ENCODE measurements at regions not wholly inside any gene's neighbourhood (a gene's known extent, or its start where the extent isn't known, plus 50 kb on each side); places are given as distances from the start of the nearest gene placed in this dataset.

- no peaks in the 10 kb centered on the region for H3K36me3 ChIP-seq (ENCODE audit: insufficient read depth, low read length)
- H3K27me3 ChIP-seq (ENCODE audit: control insufficient read depth in 1 of 2, insufficient read depth in 2 of 2, low read length in 2 of 2) = no peaks in the 10 kb centered on the region
- H3K9ac ChIP-seq (ENCODE audit: low read length) = no peak overlapping the region
- no peak overlapping the region for H3K27ac ChIP-seq (ENCODE audit: low read depth, low read length)
- no peak overlapping the region for H3K4me3 ChIP-seq (ENCODE audit: low read depth in 1 of 2, low read length in 2 of 2)
- H3K4me1 ChIP-seq (ENCODE audit: insufficient read depth, low read length) = no peaks in the 10 kb centered on the region
- no peaks in the 10 kb centered on the region for H3K9me3 ChIP-seq (ENCODE audit: low read length)
These were observed 266.9 kb upstream of the FANCL start for GRCh38 chr2:58508006-58508405.

- H3K27ac ChIP-seq (ENCODE audit: low read depth, low read length) = no peak overlapping the region
- H3K27me3 ChIP-seq (ENCODE audit: control insufficient read depth in 1 of 2, insufficient read depth in 2 of 2, low read length in 2 of 2) = no peaks in the 10 kb centered on the region
- no peak overlapping the region for H3K4me3 ChIP-seq (ENCODE audit: low read depth in 1 of 2, low read length in 2 of 2)
- no peaks in the 10 kb centered on the region for H3K9me3 ChIP-seq (ENCODE audit: low read length)
- no peaks in the 10 kb centered on the region for H3K36me3 ChIP-seq (ENCODE audit: insufficient read depth, low read length)
- H3K4me1 ChIP-seq (ENCODE audit: insufficient read depth, low read length) = no peaks in the 10 kb centered on the region
- no peak overlapping the region for H3K9ac ChIP-seq (ENCODE audit: low read length)
These were observed 262.8 kb upstream of the FANCL start for GRCh38 chr2:58503918-58504317.

- Histone ChIP-seq H3K27ac (ENCODE audit: low read depth, low read length) (no peak overlapping the region), H3K4me3 (ENCODE audit: low read depth in 1 of 2, low read length in 2 of 2) (no peak overlapping the region), H3K27me3 (ENCODE audit: control insufficient read depth in 1 of 2, insufficient read depth in 2 of 2, low read length in 2 of 2) (no peaks in the 10 kb centered on the region), H3K9me3 (ENCODE audit: low read length) (no peaks in the 10 kb centered on the region), H3K9ac (ENCODE audit: low read length) (no peak overlapping the region), H3K36me3 (ENCODE audit: insufficient read depth, low read length) (no peaks in the 10 kb centered on the region), H3K4me1 (ENCODE audit: insufficient read depth, low read length) (no peaks in the 10 kb centered on the region)
These were observed 261.8 kb upstream of the FANCL start for GRCh38 chr2:58502931-58503330.

- H3K27ac ChIP-seq (ENCODE audit: low read depth, low read length) = no peak overlapping the region
- H3K4me3 ChIP-seq (ENCODE audit: low read depth in 1 of 2, low read length in 2 of 2) = no peak overlapping the region
- no peaks in the 10 kb centered on the region for H3K36me3 ChIP-seq (ENCODE audit: insufficient read depth, low read length)
- no peaks in the 10 kb centered on the region for H3K9me3 ChIP-seq (ENCODE audit: low read length)
- H3K4me1 ChIP-seq (ENCODE audit: insufficient read depth, low read length) = no peaks in the 10 kb centered on the region
- no peaks in the 10 kb centered on the region for H3K27me3 ChIP-seq (ENCODE audit: control insufficient read depth in 1 of 2, insufficient read depth in 2 of 2, low read length in 2 of 2)
- H3K9ac ChIP-seq (ENCODE audit: low read length) = no peak overlapping the region
These were observed 260.4 kb upstream of the FANCL start for GRCh38 chr2:58501371-58502160.

- H3K36me3 ChIP-seq (ENCODE audit: insufficient read depth, low read length) = no peaks in the 10 kb centered on the region
- no peak overlapping the region for H3K4me3 ChIP-seq (ENCODE audit: low read depth in 1 of 2, low read length in 2 of 2)
- no peaks in the 10 kb centered on the region for H3K9me3 ChIP-seq (ENCODE audit: low read length)
- H3K9ac ChIP-seq (ENCODE audit: low read length) = no peak overlapping the region
- no peak overlapping the region for H3K27ac ChIP-seq (ENCODE audit: low read depth, low read length)
- H3K4me1 ChIP-seq (ENCODE audit: insufficient read depth, low read length) = no peaks in the 10 kb centered on the region
- H3K27me3 ChIP-seq (ENCODE audit: control insufficient read depth in 1 of 2, insufficient read depth in 2 of 2, low read length in 2 of 2) = no peaks in the 10 kb centered on the region
These were observed 256.0 kb upstream of the FANCL start for GRCh38 chr2:58497168-58497567.

GRCh38 chr2:58495806-58496205 is 254.7 kb upstream of the FANCL start:
- Histone ChIP-seq H3K4me1 (ENCODE audit: insufficient read depth, low read length) (no peaks in the 10 kb centered on the region), H3K27me3 (ENCODE audit: control insufficient read depth in 1 of 2, insufficient read depth in 2 of 2, low read length in 2 of 2) (no peaks in the 10 kb centered on the region), H3K4me3 (ENCODE audit: low read depth in 1 of 2, low read length in 2 of 2) (no peak overlapping the region), H3K9ac (ENCODE audit: low read length) (no peak overlapping the region), H3K36me3 (ENCODE audit: insufficient read depth, low read length) (no peaks in the 10 kb centered on the region), H3K27ac (ENCODE audit: low read depth, low read length) (no peak overlapping the region), H3K9me3 (ENCODE audit: low read length) (no peaks in the 10 kb centered on the region)

- H3K4me3 ChIP-seq (ENCODE audit: low read depth in 1 of 2, low read length in 2 of 2) = no peak overlapping the region
These were observed 253.0 kb upstream of the FANCL start for GRCh38 chr2:58494071-58494501.

GRCh38 chr2:58484629-58485028 is 243.5 kb upstream of the FANCL start:
- H3K9ac ChIP-seq (ENCODE audit: low read length) = no peak overlapping the region

More at GRCh38 chr2:58494071-58494501, 253.0 kb upstream of the FANCL start:
- H3K9ac ChIP-seq (ENCODE audit: low read length) = no peak overlapping the region
- H3K27me3 ChIP-seq (ENCODE audit: control insufficient read depth in 1 of 2, insufficient read depth in 2 of 2, low read length in 2 of 2) = no peaks in the 10 kb centered on the region
- H3K4me1 ChIP-seq (ENCODE audit: insufficient read depth, low read length) = no peaks in the 10 kb centered on the region
- no peaks in the 10 kb centered on the region for H3K9me3 ChIP-seq (ENCODE audit: low read length)
- no peaks in the 10 kb centered on the region for H3K36me3 ChIP-seq (ENCODE audit: insufficient read depth, low read length)
- no peak overlapping the region for H3K27ac ChIP-seq (ENCODE audit: low read depth, low read length)

GRCh38 chr2:58484221-58484620 is 243.1 kb upstream of the FANCL start:
- Histone ChIP-seq H3K9me3 (ENCODE audit: low read length) (no peaks in the 10 kb centered on the region), H3K27ac (ENCODE audit: low read depth, low read length) (no peak overlapping the region), H3K4me1 (ENCODE audit: insufficient read depth, low read length) (no peaks in the 10 kb centered on the region)

More at GRCh38 chr2:58484629-58485028, 243.5 kb upstream of the FANCL start:
- Histone ChIP-seq H3K27ac (ENCODE audit: low read depth, low read length) (no peak overlapping the region), H3K9me3 (ENCODE audit: low read length) (no peaks in the 10 kb centered on the region), H3K4me1 (ENCODE audit: insufficient read depth, low read length) (no peaks in the 10 kb centered on the region), H3K4me3 (ENCODE audit: low read depth in 1 of 2, low read length in 2 of 2) (no peak overlapping the region), H3K36me3 (ENCODE audit: insufficient read depth, low read length) (no peaks in the 10 kb centered on the region), H3K27me3 (ENCODE audit: control insufficient read depth in 1 of 2, insufficient read depth in 2 of 2, low read length in 2 of 2) (no peaks in the 10 kb centered on the region)

GRCh38 chr2:58483307-58483706 is 242.2 kb upstream of the FANCL start:
- H3K9ac ChIP-seq (ENCODE audit: low read length) = no peak overlapping the region
- no peak overlapping the region for H3K4me3 ChIP-seq (ENCODE audit: low read depth in 1 of 2, low read length in 2 of 2)
- H3K9me3 ChIP-seq (ENCODE audit: low read length) = no peaks in the 10 kb centered on the region
- H3K27ac ChIP-seq (ENCODE audit: low read depth, low read length) = no peak overlapping the region
- no peaks in the 10 kb centered on the region for H3K27me3 ChIP-seq (ENCODE audit: control insufficient read depth in 1 of 2, insufficient read depth in 2 of 2, low read length in 2 of 2)
- no peaks in the 10 kb centered on the region for H3K4me1 ChIP-seq (ENCODE audit: insufficient read depth, low read length)
- no peaks in the 10 kb centered on the region for H3K36me3 ChIP-seq (ENCODE audit: insufficient read depth, low read length)

More at GRCh38 chr2:58484221-58484620, 243.1 kb upstream of the FANCL start:
- Histone ChIP-seq H3K9ac (ENCODE audit: low read length) (no peak overlapping the region), H3K36me3 (ENCODE audit: insufficient read depth, low read length) (no peaks in the 10 kb centered on the region), H3K4me3 (ENCODE audit: low read depth in 1 of 2, low read length in 2 of 2) (no peak overlapping the region), H3K27me3 (ENCODE audit: control insufficient read depth in 1 of 2, insufficient read depth in 2 of 2, low read length in 2 of 2) (no peaks in the 10 kb centered on the region)

- no peaks in the 10 kb centered on the region for H3K36me3 ChIP-seq (ENCODE audit: insufficient read depth, low read length)
- no peak overlapping the region for H3K9ac ChIP-seq (ENCODE audit: low read length)
- no peaks in the 10 kb centered on the region for H3K4me1 ChIP-seq (ENCODE audit: insufficient read depth, low read length)
- H3K27ac ChIP-seq (ENCODE audit: low read depth, low read length) = no peak overlapping the region
- H3K9me3 ChIP-seq (ENCODE audit: low read length) = no peaks in the 10 kb centered on the region
- H3K27me3 ChIP-seq (ENCODE audit: control insufficient read depth in 1 of 2, insufficient read depth in 2 of 2, low read length in 2 of 2) = no peaks in the 10 kb centered on the region
- no peak overlapping the region for H3K4me3 ChIP-seq (ENCODE audit: low read depth in 1 of 2, low read length in 2 of 2)
These were observed 240.5 kb upstream of the FANCL start for GRCh38 chr2:58481670-58482069.

GRCh38 chr2:58480141-58480540 is 239.0 kb upstream of the FANCL start:
- H3K9ac ChIP-seq (ENCODE audit: low read length) = no peak overlapping the region
- no peak overlapping the region for H3K27ac ChIP-seq (ENCODE audit: low read depth, low read length)
- no peaks in the 10 kb centered on the region for H3K9me3 ChIP-seq (ENCODE audit: low read length)
- H3K36me3 ChIP-seq (ENCODE audit: insufficient read depth, low read length) = no peaks in the 10 kb centered on the region
- H3K4me1 ChIP-seq (ENCODE audit: insufficient read depth, low read length) = no peaks in the 10 kb centered on the region
- no peak overlapping the region for H3K4me3 ChIP-seq (ENCODE audit: low read depth in 1 of 2, low read length in 2 of 2)
- H3K27me3 ChIP-seq (ENCODE audit: control insufficient read depth in 1 of 2, insufficient read depth in 2 of 2, low read length in 2 of 2) = no peaks in the 10 kb centered on the region

Data from muscle layer of colon (tissue), 2 donors.